CD14-positive monocyte (primary cell): ENCODE measurements at regions not wholly inside any gene's neighbourhood (a gene's known extent, or its start where the extent isn't known, plus 50 kb on each side); places are given as distances from the start of the nearest gene placed in this dataset.

Experiments used
- DNase-seq, 3 donors: peaks; one replicate each; pipeline ENCODE4 v3.0.0-alpha.2; 2011 to 2022
- H2AFZ ChIP-seq: 2 replicates; pipeline ENCODE4 v1.6.0; 2012; ENCODE audit warnings: mild to moderate bottlenecking, low read depth, low read length, inconsistent platforms; ENCODE audit not compliant: insufficient read depth, poor library complexity, severe bottlenecking
- H3K27ac ChIP-seq, 2 donors: 1 replicate in 1 of 2; 2 replicates in 1 of 2; pipeline ENCODE4 v1.5.1; 2012 to 2013; ENCODE audit warnings: low read length in 2 of 2, control low read depth in 1 of 2, inconsistent platforms in 1 of 2, low read depth in 1 of 2, mild to moderate bottlenecking in 1 of 2
- H3K27me3 ChIP-seq, 2 donors: one replicate each; pipeline versions ENCODE4 v1.6.0 to v1.6.1; 2011 to 2013; ENCODE audit warnings: low read length in 2 of 2; ENCODE audit not compliant: control insufficient read depth in 2 of 2, insufficient read depth in 2 of 2
- H3K36me3 ChIP-seq, 2 donors: replicated peaks in 1 of 2; 1 replicate in 1 of 2; 2 replicates in 1 of 2; pipeline versions ENCODE4 v1.5.1 to v1.6.1; 2012 to 2013; ENCODE audit warnings: low read length in 2 of 2, control low read depth in 1 of 2, inconsistent platforms in 1 of 2, mild to moderate bottlenecking in 1 of 2; ENCODE audit not compliant: insufficient read depth in 2 of 2, control insufficient read depth in 1 of 2
- H3K4me1 ChIP-seq, 2 donors: 1 replicate in 1 of 2; 2 replicates in 1 of 2; pipeline versions ENCODE4 v1.5.1 to v1.6.1; 2012 to 2013; ENCODE audit warnings: low read length in 2 of 2, control low read depth in 1 of 2, inconsistent platforms in 1 of 2, mild to moderate bottlenecking in 1 of 2, moderate library complexity in 1 of 2; ENCODE audit not compliant: insufficient read depth in 2 of 2, control insufficient read depth in 1 of 2
- H3K4me2 ChIP-seq: replicated peaks from 2 replicates; pipeline ENCODE3; 2012; ENCODE audit warnings: low read length, moderate library complexity, mild to moderate bottlenecking; ENCODE audit not compliant: poor library complexity, severe bottlenecking; ENCODE audit errors: extremely low read depth
- H3K4me3 ChIP-seq, 3 experiments: fragments of 200-600 bp in 1 of 3; sonication (generic) in 1 of 3; replicated peaks in 1 of 3; 1 replicate in 2 of 3; 2 replicates in 1 of 3; pipeline ENCODE4 v1.5.1; 2011 to 2013; ENCODE audit warnings: low read length in 3 of 3, mild to moderate bottlenecking in 3 of 3, control low read depth in 2 of 3, low read depth in 2 of 3, inconsistent platforms in 1 of 3, moderate library complexity in 1 of 3
- H3K79me2 ChIP-seq: 2 replicates; pipeline ENCODE4 v1.6.0; 2012; ENCODE audit warnings: mild to moderate bottlenecking, control low read depth, inconsistent platforms, low read length, moderate library complexity; ENCODE audit not compliant: insufficient read depth
- H3K9ac ChIP-seq: 2 replicates; pipeline ENCODE4 v1.6.0; 2017; ENCODE audit warnings: low read length, mild to moderate bottlenecking; ENCODE audit not compliant: insufficient read depth, poor library complexity, severe bottlenecking
- H3K9me3 ChIP-seq, 2 donors: replicated peaks in 1 of 2; 1 replicate in 1 of 2; 2 replicates in 1 of 2; pipeline versions ENCODE4 v1.5.1 to v1.6.1; 2012 to 2013; ENCODE audit warnings: low read length in 2 of 2, control low read depth in 1 of 2; ENCODE audit not compliant: control insufficient read depth in 1 of 2, insufficient read depth in 1 of 2
- H4K20me1 ChIP-seq: 2 replicates; pipeline ENCODE4 v1.6.0; 2012; ENCODE audit warnings: mild to moderate bottlenecking, low read length, control low read depth, moderate library complexity; ENCODE audit not compliant: insufficient read depth
- H3K27ac Mint-ChIP-seq, 7 donors: one replicate each; pipeline ENCODE4 v1.8.0; 2020; ENCODE audit warnings: mild to moderate bottlenecking in 7 of 7, mixed read lengths in 7 of 7, moderate library complexity in 6 of 7, inconsistent platforms in 2 of 7
- H3K27me3 Mint-ChIP-seq, 3 donors: one replicate each; pipeline ENCODE4 v1.8.0; 2021 to 2022; ENCODE audit warnings: low read depth in 3 of 3, mild to moderate bottlenecking in 3 of 3, mixed read lengths in 3 of 3, moderate library complexity in 3 of 3, inconsistent platforms in 1 of 3
- H3K36me3 Mint-ChIP-seq, 2 donors: one replicate each; pipeline ENCODE4 v1.8.0; 2020; ENCODE audit warnings: mixed read lengths in 2 of 2, inconsistent platforms in 1 of 2, mild to moderate bottlenecking in 1 of 2
- H3K4me1 Mint-ChIP-seq: one replicate; pipeline ENCODE4 v1.8.0; 2020; ENCODE audit warnings: mild to moderate bottlenecking, mixed read lengths
- H3K4me3 Mint-ChIP-seq, 2 donors: one replicate each; pipeline ENCODE4 v1.8.0; 2020; ENCODE audit warnings: mild to moderate bottlenecking in 2 of 2, mixed read lengths in 2 of 2, moderate library complexity in 1 of 2
- H3K9me3 Mint-ChIP-seq, 7 donors: one replicate each; pipeline ENCODE4 v1.8.0; 2020 to 2022; ENCODE audit warnings: mixed read lengths in 7 of 7, mild to moderate bottlenecking in 6 of 7, moderate library complexity in 6 of 7, inconsistent platforms in 2 of 7
- WGBS: methylation state at CpG from one replicate; pipeline ENCODE4 v1.1.5; 2013; ENCODE audit warnings: missing lambda C conversion rate; ENCODE audit not compliant: insufficient coverage; 5-methylcytosine and 5-hydroxymethylcytosine counted together
- intact Hi-C, 2 donors: fragments of 100-400 bp; cut with micrococcal nuclease; formaldehyde crosslinking; loops; one replicate each; pipeline versions ENCODE4 v1.15.0 to v1.15.1; 2023
- TF ChIP-seq, protein P1 (sequence below): fragments of 200-600 bp; IDR thresholded peaks from one replicate; pipeline ENCODE4 v1.8.0; 2022; ENCODE audit warnings: antibody characterized with exemption, mild to moderate bottlenecking

GRCh38 chr6:3568396-3569082 is 111.7 kb upstream of the SLC22A23 start:
- H3K9ac ChIP-seq, result no peak overlapping the region
- H3K36me3 Mint-ChIP-seq, result no peaks in the 10 kb centered on the region
- DNase-seq, result no peak

GRCh38 chr6:3566812-3567211 is 110.0 kb upstream of the SLC22A23 start:
- H3K27ac ChIP-seq, result no peak overlapping the region
- H2AFZ ChIP-seq, result no peak overlapping the region
- H3K9me3 ChIP-seq, result no peaks in the 10 kb centered on the region
- Mint-ChIP-seq H3K9me3 (peaks cover 0 to 8% (median 2%) of the 10 kb centered on the region in 7 donors), H3K4me3 (no peak overlapping the region), H3K27ac (no peak overlapping the region), H3K27me3 (peaks cover 0 to 7% (median 1%) of the 10 kb centered on the region in 3 donors), H3K4me1 (no peaks in the 10 kb centered on the region), H3K36me3 (no peaks in the 10 kb centered on the region)
- no peaks in the 10 kb centered on the region for H3K36me3 ChIP-seq
- DNase-seq, result no peak
- no peaks in the 10 kb centered on the region for H4K20me1 ChIP-seq
- no peaks in the 10 kb centered on the region for H3K27me3 ChIP-seq
- no peak overlapping the region for H3K4me3 ChIP-seq
- H3K4me1 ChIP-seq, result no peaks in the 10 kb centered on the region
- TF ChIP-seq, protein P1, sequence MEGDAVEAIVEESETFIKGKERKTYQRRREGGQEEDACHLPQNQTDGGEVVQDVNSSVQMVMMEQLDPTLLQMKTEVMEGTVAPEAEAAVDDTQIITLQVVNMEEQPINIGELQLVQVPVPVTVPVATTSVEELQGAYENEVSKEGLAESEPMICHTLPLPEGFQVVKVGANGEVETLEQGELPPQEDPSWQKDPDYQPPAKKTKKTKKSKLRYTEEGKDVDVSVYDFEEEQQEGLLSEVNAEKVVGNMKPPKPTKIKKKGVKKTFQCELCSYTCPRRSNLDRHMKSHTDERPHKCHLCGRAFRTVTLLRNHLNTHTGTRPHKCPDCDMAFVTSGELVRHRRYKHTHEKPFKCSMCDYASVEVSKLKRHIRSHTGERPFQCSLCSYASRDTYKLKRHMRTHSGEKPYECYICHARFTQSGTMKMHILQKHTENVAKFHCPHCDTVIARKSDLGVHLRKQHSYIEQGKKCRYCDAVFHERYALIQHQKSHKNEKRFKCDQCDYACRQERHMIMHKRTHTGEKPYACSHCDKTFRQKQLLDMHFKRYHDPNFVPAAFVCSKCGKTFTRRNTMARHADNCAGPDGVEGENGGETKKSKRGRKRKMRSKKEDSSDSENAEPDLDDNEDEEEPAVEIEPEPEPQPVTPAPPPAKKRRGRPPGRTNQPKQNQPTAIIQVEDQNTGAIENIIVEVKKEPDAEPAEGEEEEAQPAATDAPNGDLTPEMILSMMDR, result no peak
- intact Hi-C loops, result no loop called here
- 88% methylated on average over 6 of the region's 8 CpGs for WGBS
- H3K9ac ChIP-seq, result no peak overlapping the region
- H3K4me2 ChIP-seq, result no peak overlapping the region
- H3K79me2 ChIP-seq, result no peaks in the 10 kb centered on the region

More at GRCh38 chr6:3568396-3569082, 111.7 kb upstream of the SLC22A23 start:
- intact Hi-C loops, result no loop called here
- H3K4me1 ChIP-seq, result no peaks in the 10 kb centered on the region
- H3K4me2 ChIP-seq, result no peak overlapping the region
- H3K4me1 Mint-ChIP-seq, result no peaks in the 10 kb centered on the region
- H3K27ac ChIP-seq, result no peak overlapping the region
- no peak overlapping the region for H3K4me3 Mint-ChIP-seq
- H3K9me3 ChIP-seq, result no peaks in the 10 kb centered on the region
- peaks cover 0 to 9% (median 1%) of the 10 kb centered on the region in 3 donors for H3K27me3 Mint-ChIP-seq
- no peaks in the 10 kb centered on the region for H4K20me1 ChIP-seq
- peaks cover 0 to 8% (median 2%) of the 10 kb centered on the region in 7 donors for H3K9me3 Mint-ChIP-seq
- H3K36me3 ChIP-seq, result no peaks in the 10 kb centered on the region
- TF ChIP-seq, protein P1, result no peak
- H3K4me3 ChIP-seq, result no peak overlapping the region
- no peak overlapping the region for H3K27ac Mint-ChIP-seq
- no peak overlapping the region for H2AFZ ChIP-seq
- 65% methylated on average over 6 of the region's 7 CpGs for WGBS
- no peaks in the 10 kb centered on the region for H3K79me2 ChIP-seq
- H3K27me3 ChIP-seq, result no peaks in the 10 kb centered on the region
